Progenitor cell of endocrine pancreas (in vitro differentiated cells): ENCODE measurements at regions not wholly inside any gene's neighbourhood (a gene's known extent, or its start where the extent isn't known, plus 50 kb on each side); places are given as distances from the start of the nearest gene placed in this dataset.
"Not testable (repeated sequence)": the region's sequence is repeated elsewhere in the genome, so short reads cannot be mapped to it uniquely, and the experiment has no call there.

Source experiments
- DNase-seq: peaks from one replicate; pipeline ENCODE4 v3.0.0; 2021; ENCODE audit warnings: low spot score; ENCODE audit not compliant: unreplicated experiment
- H3K27ac Mint-ChIP-seq: 2 replicates; pipeline ENCODE4 v1.8.0; 2021; ENCODE audit warnings: mild to moderate bottlenecking, moderate library complexity, mixed read lengths
- H3K27me3 Mint-ChIP-seq: 2 replicates; pipeline ENCODE4 v1.8.0; 2021; ENCODE audit warnings: mixed read lengths
- H3K36me3 Mint-ChIP-seq: 2 replicates; pipeline ENCODE4 v1.8.0; 2022; ENCODE audit warnings: mixed read lengths; ENCODE audit not compliant: insufficient read depth
- H3K4me1 Mint-ChIP-seq: 2 replicates; pipeline ENCODE4 v1.8.0; 2021; ENCODE audit warnings: low read depth, mixed read lengths
- H3K4me3 Mint-ChIP-seq: 2 replicates; pipeline ENCODE4 v1.8.0; 2021; ENCODE audit warnings: low read depth, mild to moderate bottlenecking, moderate library complexity, mixed read lengths
- H3K9me3 Mint-ChIP-seq: 2 replicates; pipeline ENCODE4 v1.8.0; 2021; ENCODE audit warnings: low read depth, mixed read lengths
- TF ChIP-seq, protein P1 (sequence below): fragments of 200-600 bp; sonication (generic); IDR thresholded peaks from one replicate; pipeline ENCODE4 v1.5.0; 2021; ENCODE audit warnings: antibody characterized with exemption, mild to moderate bottlenecking; ENCODE audit not compliant: unreplicated experiment

- no peak for DNase-seq
- no peaks in the 10 kb centered on the region for H3K36me3 Mint-ChIP-seq
- no peak overlapping the region for H3K27ac Mint-ChIP-seq
- TF ChIP-seq, protein P1, sequence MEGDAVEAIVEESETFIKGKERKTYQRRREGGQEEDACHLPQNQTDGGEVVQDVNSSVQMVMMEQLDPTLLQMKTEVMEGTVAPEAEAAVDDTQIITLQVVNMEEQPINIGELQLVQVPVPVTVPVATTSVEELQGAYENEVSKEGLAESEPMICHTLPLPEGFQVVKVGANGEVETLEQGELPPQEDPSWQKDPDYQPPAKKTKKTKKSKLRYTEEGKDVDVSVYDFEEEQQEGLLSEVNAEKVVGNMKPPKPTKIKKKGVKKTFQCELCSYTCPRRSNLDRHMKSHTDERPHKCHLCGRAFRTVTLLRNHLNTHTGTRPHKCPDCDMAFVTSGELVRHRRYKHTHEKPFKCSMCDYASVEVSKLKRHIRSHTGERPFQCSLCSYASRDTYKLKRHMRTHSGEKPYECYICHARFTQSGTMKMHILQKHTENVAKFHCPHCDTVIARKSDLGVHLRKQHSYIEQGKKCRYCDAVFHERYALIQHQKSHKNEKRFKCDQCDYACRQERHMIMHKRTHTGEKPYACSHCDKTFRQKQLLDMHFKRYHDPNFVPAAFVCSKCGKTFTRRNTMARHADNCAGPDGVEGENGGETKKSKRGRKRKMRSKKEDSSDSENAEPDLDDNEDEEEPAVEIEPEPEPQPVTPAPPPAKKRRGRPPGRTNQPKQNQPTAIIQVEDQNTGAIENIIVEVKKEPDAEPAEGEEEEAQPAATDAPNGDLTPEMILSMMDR, result no peak
- H3K9me3 Mint-ChIP-seq, result peaks cover 28% of the 10 kb centered on the region
- no peaks in the 10 kb centered on the region for H3K27me3 Mint-ChIP-seq
- H3K4me1 Mint-ChIP-seq, result no peaks in the 10 kb centered on the region
- no peak overlapping the region for H3K4me3 Mint-ChIP-seq
Measured at GRCh38 chrX:63581906-63582305, 203.1 kb downstream of the ARHGEF9 start.

- H3K27ac Mint-ChIP-seq, result no peak overlapping the region
- DNase-seq, result no peak
Measured at GRCh38 chrX:63581398-63581797, 203.6 kb downstream of the ARHGEF9 start.

DNA sequence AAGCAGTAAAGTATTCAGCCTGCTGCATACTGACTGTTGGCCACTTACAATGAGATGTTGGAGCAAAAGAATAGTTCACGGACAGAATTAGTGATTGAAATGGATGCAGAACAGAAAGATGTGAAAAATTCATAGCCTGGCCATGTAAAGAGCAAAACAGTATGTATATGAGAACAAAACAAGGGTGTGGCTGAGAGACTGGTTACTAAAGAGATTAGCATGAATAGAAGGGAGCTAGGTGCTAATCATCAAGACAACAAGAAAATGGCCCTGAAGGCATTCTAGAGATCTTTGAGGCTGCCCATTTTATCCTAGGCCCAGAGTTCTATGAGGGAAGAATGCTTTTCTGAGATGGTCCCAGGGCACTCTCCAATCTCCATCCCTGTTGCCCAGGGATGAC is 208.5 kb downstream of the ARHGEF9 start:
- Mint-ChIP-seq H3K4me1 (no peaks in the 10 kb centered on the region), H3K27me3 (no peaks in the 10 kb centered on the region), H3K27ac (no peak overlapping the region), H3K4me3 (no peak overlapping the region), H3K9me3 (peaks cover 28% of the 10 kb centered on the region), H3K36me3 (no peaks in the 10 kb centered on the region)
- TF ChIP-seq, protein P1, result no peak
- DNase-seq, result no peak

More at GRCh38 chrX:63581398-63581797, 203.6 kb downstream of the ARHGEF9 start:
- H3K27me3 Mint-ChIP-seq, result no peaks in the 10 kb centered on the region
- TF ChIP-seq, protein P1, result no peak
- H3K36me3 Mint-ChIP-seq, result no peaks in the 10 kb centered on the region
- H3K4me1 Mint-ChIP-seq, result no peaks in the 10 kb centered on the region
- peaks cover 28% of the 10 kb centered on the region for H3K9me3 Mint-ChIP-seq
- no peak overlapping the region for H3K4me3 Mint-ChIP-seq

DNA sequence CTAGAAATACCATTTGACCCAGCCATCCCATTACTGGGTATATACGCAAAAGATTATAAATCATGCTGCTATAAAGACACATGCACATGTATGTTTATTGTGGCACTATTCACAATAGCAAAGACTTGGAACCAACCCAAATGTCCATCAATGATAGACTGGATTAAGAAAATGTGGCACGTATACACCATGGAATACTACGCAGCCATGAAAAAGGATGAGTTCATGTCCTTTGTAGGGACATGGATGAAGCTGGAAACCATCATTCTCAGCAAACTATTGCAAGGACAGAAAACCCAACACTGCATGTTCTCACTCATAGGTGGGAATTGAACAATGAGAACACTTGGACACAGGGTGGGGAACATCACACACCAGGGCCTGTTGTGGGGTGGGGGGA is 209.3 kb downstream of the ARHGEF9 start:
- H3K4me1 Mint-ChIP-seq, H3K27ac Mint-ChIP-seq, H3K36me3 Mint-ChIP-seq, DNase-seq, H3K4me3 Mint-ChIP-seq, H3K27me3 Mint-ChIP-seq: not testable (repeated sequence)
- H3K9me3 Mint-ChIP-seq, result peaks cover 23% of the 10 kb centered on the region

GRCh38 chrX:63566856-63567255 is 215.7 kb upstream of the SPIN4 start:
- H3K36me3 Mint-ChIP-seq, result peaks cover 2% of the 10 kb centered on the region
- peaks cover 24% of the 10 kb centered on the region for H3K9me3 Mint-ChIP-seq
- H3K27me3 Mint-ChIP-seq, result no peaks in the 10 kb centered on the region
- DNase-seq, result no peak
- H3K27ac Mint-ChIP-seq, result no peak overlapping the region
- TF ChIP-seq, protein P1, result no peak
- no peak overlapping the region for H3K4me3 Mint-ChIP-seq
- H3K4me1 Mint-ChIP-seq, result no peaks in the 10 kb centered on the region

GRCh38 chrX:63561425-63561824 is 210.3 kb upstream of the SPIN4 start:
- Mint-ChIP-seq H3K27me3 (no peaks in the 10 kb centered on the region), H3K27ac (no peak overlapping the region), H3K9me3 (peaks cover 20% of the 10 kb centered on the region), H3K4me3 (peak overlapping the region; percentile 91), H3K36me3 (peaks cover 2% of the 10 kb centered on the region), H3K4me1 (peaks cover 3% of the 10 kb centered on the region)
- no peak for DNase-seq
- TF ChIP-seq, protein P1, result no peak
